ENCODE measurements at regions not wholly inside any gene's neighbourhood (a gene's known extent, or its start where the extent isn't known, plus 50 kb on each side); places are given as distances from the start of the nearest gene placed in this dataset.

- Mint-ChIP-seq H3K27ac (no peak overlapping the region), H3K27me3 (ENCODE audit: low read depth) (peaks cover 7% of the 10 kb centered on the region; the same call in 1 of the 2 replicates), H3K4me3 (no peak overlapping the region), H3K9me3 (no peaks in the 10 kb centered on the region), H3K36me3 (no peaks in the 10 kb centered on the region), H3K4me1 (peaks cover 60% of the 10 kb centered on the region)
- POLR2A ChIA-PET, result no interaction called here
- DNase-seq (ENCODE audit: low spot score) (no peak), ATAC-seq (no peak)
- CTCF ChIA-PET, result no interaction called here
- no peak for TF ChIP-seq ZNF263 (CRISPR knock-in tag; IDR thresholded peaks at IDR 0.05; ENCODE audit: low read depth)
- TF ChIP-seq SP1 (CRISPR knock-in tag; conservative IDR thresholded peaks at IDR 0.05), result no peak
- no peak for TF ChIP-seq TEAD4 (CRISPR knock-in tag; IDR thresholded peaks at IDR 0.05)
- TF ChIP-seq ZNF512 (CRISPR knock-in tag; IDR thresholded peaks at IDR 0.05; ENCODE audit: borderline replicate concordance), result no peak
- no peak for TF ChIP-seq NR1H2 (CRISPR knock-in tag; IDR thresholded peaks at IDR 0.05)
- TF ChIP-seq USF2 (CRISPR knock-in tag; IDR thresholded peaks at IDR 0.05), result no peak
- no peak for TF ChIP-seq ZNF138 (CRISPR knock-in tag; conservative IDR thresholded peaks at IDR 0.05)
- TF ChIP-seq CREB1 (CRISPR knock-in tag; IDR thresholded peaks at IDR 0.05), result no peak
- no peak for TF ChIP-seq FOXJ3 (CRISPR knock-in tag; IDR thresholded peaks at IDR 0.05; ENCODE audit: borderline replicate concordance)
- no peak for TF ChIP-seq FOXK1 (CRISPR knock-in tag; IDR thresholded peaks at IDR 0.05)
- no peak for TF ChIP-seq ATF3 (CRISPR knock-in tag; conservative IDR thresholded peaks at IDR 0.05)
- TF ChIP-seq ZNF219 (CRISPR knock-in tag; IDR thresholded peaks at IDR 0.05; ENCODE audit: borderline replicate concordance), result no peak
- TF ChIP-seq ZNF423 (CRISPR knock-in tag; IDR thresholded peaks at IDR 0.05), result no peak
- no peak for TF ChIP-seq ZNF121 (CRISPR knock-in tag; IDR thresholded peaks at IDR 0.05)
- TF ChIP-seq RORB (CRISPR knock-in tag; IDR thresholded peaks at IDR 0.05), result no peak
These were observed 86.2 kb upstream of the ARHGAP29 start for GRCh38 chr1:94323311-94324177.

- ATAC-seq, result peak; percentile 57
- ChIA-PET CTCF (no interaction called here), POLR2A (no interaction called here)
- no peak overlapping the region for H3K27ac Mint-ChIP-seq
- peaks cover 3% of the 10 kb centered on the region; the same call in 1 of the 2 replicates for H3K27me3 Mint-ChIP-seq (ENCODE audit: low read depth)
- H3K4me1 Mint-ChIP-seq, result peaks cover 52% of the 10 kb centered on the region
- H3K4me3 Mint-ChIP-seq, result no peak overlapping the region
- H3K36me3 Mint-ChIP-seq, result no peaks in the 10 kb centered on the region
- no peaks in the 10 kb centered on the region for H3K9me3 Mint-ChIP-seq
- DNase-seq (ENCODE audit: low spot score), result no peak
- no peak for TF ChIP-seq SMAD3 (CRISPR knock-in tag; IDR thresholded peaks at IDR 0.05; ENCODE audit: borderline replicate concordance)
- TF ChIP-seq USF2 (CRISPR knock-in tag; IDR thresholded peaks at IDR 0.05), result no peak
- no peak for TF ChIP-seq E2F4 (CRISPR knock-in tag; IDR thresholded peaks at IDR 0.05; ENCODE audit: borderline replicate concordance, low read depth)
These were observed 85.3 kb upstream of the ARHGAP29 start for GRCh38 chr1:94322696-94323095.

- Mint-ChIP-seq H3K9me3 (no peaks in the 10 kb centered on the region), H3K4me3 (no peak overlapping the region), H3K27me3 (ENCODE audit: low read depth) (peaks cover 3% of the 10 kb centered on the region; the same call in 1 of the 2 replicates), H3K4me1 (peaks cover 46% of the 10 kb centered on the region), H3K36me3 (no peaks in the 10 kb centered on the region), H3K27ac (no peak overlapping the region)
- ChIA-PET POLR2A (no interaction called here), CTCF (no interaction called here)
- ATAC-seq (no peak), DNase-seq (ENCODE audit: low spot score) (no peak)
- no peak for TF ChIP-seq AFF4 (CRISPR knock-in tag; IDR thresholded peaks at IDR 0.05; ENCODE audit: borderline replicate concordance)
- no peak for TF ChIP-seq FOXJ3 (CRISPR knock-in tag; IDR thresholded peaks at IDR 0.05; ENCODE audit: borderline replicate concordance)
- TF ChIP-seq SOX15 (CRISPR knock-in tag; IDR thresholded peaks at IDR 0.05), result no peak
- TF ChIP-seq ATF2 (CRISPR knock-in tag; IDR thresholded peaks at IDR 0.05; ENCODE audit: borderline replicate concordance, low read depth), result no peak
- TF ChIP-seq JUN (CRISPR knock-in tag; IDR thresholded peaks at IDR 0.05), result no peak
These were observed 84.3 kb upstream of the ARHGAP29 start for GRCh38 chr1:94321662-94322061.
